Activated CD8-positive, alpha-beta memory T cell treated with anti-CD3 and anti-CD28 coated beads for 24 hours (primary cell): ENCODE measurements at regions not wholly inside any gene's neighbourhood (a gene's known extent, or its start where the extent isn't known, plus 50 kb on each side); places are given as distances from the start of the nearest gene placed in this dataset.
"Not testable (repeated sequence)": the region's sequence is repeated elsewhere in the genome, so short reads cannot be mapped to it uniquely, and the experiment has no call there.

Source experiments
- DNase-seq: peaks from one replicate; pipeline ENCODE4 v3.0.0-alpha.2; 2020

GRCh38 chr20:40634891-40635290 lies 54.1 kb downstream of the MAFB start:
- no peak for DNase-seq

GRCh38 chr20:40633123-40633850 lies 55.7 kb downstream of the MAFB start:
- DNase-seq, result no peak

- no peak for DNase-seq
Measured at GRCh38 chr20:40632346-40632976, 56.6 kb downstream of the MAFB start.

- no peak for DNase-seq
Measured at GRCh38 chr20:40631119-40631631, 57.9 kb downstream of the MAFB start.

- no peak for DNase-seq
Measured at GRCh38 chr20:40630713-40631112, 58.3 kb downstream of the MAFB start.

- no peak for DNase-seq
Measured at GRCh38 chr20:40630099-40630498, 58.9 kb downstream of the MAFB start.

- no peak for DNase-seq
Measured at GRCh38 chr20:40628877-40629276, 60.2 kb downstream of the MAFB start.

- not testable (repeated sequence) for DNase-seq
Measured at GRCh38 chr20:40619053-40619452, 70.0 kb downstream of the MAFB start.

GRCh38 chr20:40617594-40617993 lies 71.4 kb downstream of the MAFB start:
- no peak for DNase-seq

GRCh38 chr20:40612837-40613236 lies 76.2 kb downstream of the MAFB start:
- DNase-seq, result no peak

GRCh38 chr20:40612247-40612646 lies 76.8 kb downstream of the MAFB start:
- no peak for DNase-seq

- DNase-seq, result no peak
Measured at GRCh38 chr20:40610730-40611129, 78.3 kb downstream of the MAFB start.

GRCh38 chr20:40607927-40608326 lies 81.1 kb downstream of the MAFB start:
- no peak for DNase-seq

- DNase-seq, result no peak
Measured at GRCh38 chr20:40606660-40607059, 82.4 kb downstream of the MAFB start.

- DNase-seq, result no peak
Measured at GRCh38 chr20:40606237-40606636, 82.8 kb downstream of the MAFB start.

- no peak for DNase-seq
Measured at GRCh38 chr20:40604416-40604815, 84.6 kb downstream of the MAFB start.

- no peak for DNase-seq
Measured at GRCh38 chr20:40603057-40603651, 85.9 kb downstream of the MAFB start.

GRCh38 chr20:40602381-40602780 lies 86.7 kb downstream of the MAFB start:
- no peak for DNase-seq

GRCh38 chr20:40600441-40601219 lies 88.4 kb downstream of the MAFB start:
- DNase-seq, result no peak

- DNase-seq, result no peak
Measured at GRCh38 chr20:40599987-40600386, 89.0 kb downstream of the MAFB start.

GRCh38 chr20:40592941-40593340 lies 96.1 kb downstream of the MAFB start:
- no peak for DNase-seq

- DNase-seq, result no peak
Measured at GRCh38 chr20:40591536-40591935, 97.5 kb downstream of the MAFB start.

- no peak for DNase-seq
Measured at GRCh38 chr20:40591119-40591518, 97.9 kb downstream of the MAFB start.
